ENCODE measurements at regions not wholly inside any gene's neighbourhood (a gene's known extent, or its start where the extent isn't known, plus 50 kb on each side); places are given as distances from the start of the nearest gene placed in this dataset.

DNA sequence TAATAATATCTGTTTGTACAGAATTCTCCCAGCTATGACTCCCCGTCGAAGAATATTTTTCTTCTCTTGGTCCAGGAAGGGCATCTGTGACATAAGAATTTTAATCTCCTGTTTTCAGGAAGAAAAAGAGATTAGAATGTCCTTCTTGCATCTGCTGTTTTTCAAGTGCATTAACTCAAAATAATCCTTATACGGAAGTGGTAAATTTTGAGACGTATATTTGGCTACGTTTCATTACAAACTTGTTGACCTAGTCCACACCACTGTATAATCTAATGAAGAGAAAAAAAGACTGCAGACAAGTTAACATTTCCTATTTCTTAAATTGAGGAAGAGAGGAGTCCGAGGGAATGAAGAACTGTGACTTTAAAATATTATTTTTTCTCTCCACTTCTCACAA, 959.9 kb downstream of the DIAPH3 start:
- H3K79me2 ChIP-seq (ENCODE audit: insufficient read depth, low read length): no peaks in the 10 kb centered on the region
- Mint-ChIP-seq H3K4me3 (no peak overlapping the region), H3K27ac (no peak overlapping the region), H3K4me1 (no peaks in the 10 kb centered on the region), H3K27me3 (ENCODE audit: low read depth) (no peaks in the 10 kb centered on the region), H3K36me3 (ENCODE audit: insufficient read depth in 1 of 3, low read depth in 3 of 3) (0 out of 7 replicates have a peak, but pooled peaks cover 0 to 5% (median 0%) of the 10 kb centered on the region in 3 experiments), H3K9me3 (0 out of 5 replicates have a peak, but pooled peaks cover 0 to 7% of the 10 kb centered on the region in 2 experiments)
- H3K23ac ChIP-seq (ENCODE audit: insufficient read length, low read depth, low read length): no peak overlapping the region
- H3K18ac ChIP-seq (ENCODE audit: insufficient read length, low read depth, low read length): no peak overlapping the region
- H2BK15ac ChIP-seq (ENCODE audit: low read depth, low read length): no peak overlapping the region
- no peak overlapping the region for H2AFZ ChIP-seq (ENCODE audit: low read length)
- H2BK120ac ChIP-seq (ENCODE audit: low read depth, low read length, poor library complexity, severe bottlenecking): no peak overlapping the region
- H3K23me2 ChIP-seq (ENCODE audit: insufficient read length, low read depth, low read length, poor library complexity, severe bottlenecking): no peaks in the 10 kb centered on the region
- DNase-seq: no peak
- no peaks in the 10 kb centered on the region for H3K27me3 ChIP-seq (ENCODE audit: insufficient read depth, low read length)
- no CpG with 5 or more reads among the region's 6 CpGs for WGBS (ENCODE audit: extremely low coverage, insufficient read length, low lambda C conversion rate)
- no peaks in the 10 kb centered on the region for H3K4me1 ChIP-seq (ENCODE audit: insufficient read depth, low read length)
- TF ChIP-seq, protein P1, sequence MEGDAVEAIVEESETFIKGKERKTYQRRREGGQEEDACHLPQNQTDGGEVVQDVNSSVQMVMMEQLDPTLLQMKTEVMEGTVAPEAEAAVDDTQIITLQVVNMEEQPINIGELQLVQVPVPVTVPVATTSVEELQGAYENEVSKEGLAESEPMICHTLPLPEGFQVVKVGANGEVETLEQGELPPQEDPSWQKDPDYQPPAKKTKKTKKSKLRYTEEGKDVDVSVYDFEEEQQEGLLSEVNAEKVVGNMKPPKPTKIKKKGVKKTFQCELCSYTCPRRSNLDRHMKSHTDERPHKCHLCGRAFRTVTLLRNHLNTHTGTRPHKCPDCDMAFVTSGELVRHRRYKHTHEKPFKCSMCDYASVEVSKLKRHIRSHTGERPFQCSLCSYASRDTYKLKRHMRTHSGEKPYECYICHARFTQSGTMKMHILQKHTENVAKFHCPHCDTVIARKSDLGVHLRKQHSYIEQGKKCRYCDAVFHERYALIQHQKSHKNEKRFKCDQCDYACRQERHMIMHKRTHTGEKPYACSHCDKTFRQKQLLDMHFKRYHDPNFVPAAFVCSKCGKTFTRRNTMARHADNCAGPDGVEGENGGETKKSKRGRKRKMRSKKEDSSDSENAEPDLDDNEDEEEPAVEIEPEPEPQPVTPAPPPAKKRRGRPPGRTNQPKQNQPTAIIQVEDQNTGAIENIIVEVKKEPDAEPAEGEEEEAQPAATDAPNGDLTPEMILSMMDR (conservative IDR thresholded peaks at IDR 0.05): no peak
- no peak overlapping the region for H3K27ac ChIP-seq (ENCODE audit: insufficient read length, low read depth, low read length)
- no peak overlapping the region for H3K4me2 ChIP-seq (ENCODE audit: insufficient read depth, insufficient read length, low read length)
- no peaks in the 10 kb centered on the region for H3K9me3 ChIP-seq (ENCODE audit: control insufficient read depth, low read depth, low read length)
- H3K14ac ChIP-seq (ENCODE audit: insufficient read depth, low read length): no peak overlapping the region
- no peak overlapping the region for H2BK20ac ChIP-seq (ENCODE audit: low read depth, low read length, poor library complexity, severe bottlenecking)
- no peak overlapping the region for H4K8ac ChIP-seq (replicated peaks; ENCODE audit: insufficient read length, low read depth, low read length)
- no peak overlapping the region for H2BK5ac ChIP-seq (ENCODE audit: insufficient read length, low read length)
- H4K5ac ChIP-seq (ENCODE audit: insufficient read length, low read depth, low read length): no peak overlapping the region
- H4K20me1 ChIP-seq (ENCODE audit: control insufficient read depth, insufficient read depth, insufficient read length): no peaks in the 10 kb centered on the region
- no peak overlapping the region for H2AK5ac ChIP-seq (ENCODE audit: insufficient read length, low read length)
- no peak overlapping the region for H3K4ac ChIP-seq (ENCODE audit: low read depth, low read length)
- no peak overlapping the region for H2BK12ac ChIP-seq (ENCODE audit: insufficient read length, low read depth, low read length)
- H3K56ac ChIP-seq (ENCODE audit: insufficient read length, low read depth, low read length): no peak overlapping the region
- H3K79me1 ChIP-seq (ENCODE audit: insufficient read depth, low read depth, low read length, poor library complexity, severe bottlenecking): no peaks in the 10 kb centered on the region
- no peak overlapping the region for H4K91ac ChIP-seq (ENCODE audit: insufficient read length, low read depth, low read length)
- H3K9ac ChIP-seq (ENCODE audit: extremely low read depth, insufficient read length, low read length): no peak overlapping the region
- H3T11ph ChIP-seq (ENCODE audit: low read length): no peak overlapping the region
